ENCODE measurements at regions not wholly inside any gene's neighbourhood (a gene's known extent, or its start where the extent isn't known, plus 50 kb on each side); places are given as distances from the start of the nearest gene placed in this dataset.
"Not testable (repeated sequence)": the region's sequence is repeated elsewhere in the genome, so short reads cannot be mapped to it uniquely, and the experiment has no call there.

- WGBS, 2 experiments (ENCODE audit: insufficient coverage in 2 of 2), result 75 to 83% methylated on average over 8 to 13 of the region's 15 CpGs
- H3K4me3 ChIP-seq (ENCODE audit: extremely low read depth, insufficient read depth, low read length, poor library complexity, severe bottlenecking), result no peak overlapping the region
- no peaks in the 10 kb centered on the region for H3K36me3 ChIP-seq (ENCODE audit: control insufficient read depth, insufficient read depth, low read length)
- H3K9me3 ChIP-seq (ENCODE audit: control insufficient read depth, low read length), result no peaks in the 10 kb centered on the region
- H3K4me1 ChIP-seq (ENCODE audit: control insufficient read depth, insufficient read depth, low read length, poor library complexity, severe bottlenecking), result peaks cover 2% of the 10 kb centered on the region
- H3K27ac ChIP-seq (ENCODE audit: low read depth, low read length, severe bottlenecking), result no peak overlapping the region
Measured at GRCh38 chr15:59812250-59812870, 123.2 kb upstream of the BNIP2 start.

- WGBS, 2 experiments (ENCODE audit: insufficient coverage in 2 of 2), result 63 to 65% methylated on average over 12 to 17 of the region's 19 CpGs
- H3K4me1 ChIP-seq (ENCODE audit: control insufficient read depth, insufficient read depth, low read length, poor library complexity, severe bottlenecking); H3K4me3 ChIP-seq (ENCODE audit: extremely low read depth, insufficient read depth, low read length, poor library complexity, severe bottlenecking); H3K9me3 ChIP-seq (ENCODE audit: control insufficient read depth, low read length); H3K36me3 ChIP-seq (ENCODE audit: control insufficient read depth, insufficient read depth, low read length); H3K27ac ChIP-seq (ENCODE audit: low read depth, low read length, severe bottlenecking): not testable (repeated sequence)
Measured at GRCh38 chr15:59803293-59803966, 114.3 kb upstream of the BNIP2 start.

GRCh38 chr15:59801649-59802048 lies 112.5 kb upstream of the BNIP2 start:
- 67 to 100% methylated on average over 1 of the region's 1 CpG for WGBS, 2 experiments (ENCODE audit: insufficient coverage in 2 of 2)
- Histone ChIP-seq H3K4me3 (ENCODE audit: extremely low read depth, insufficient read depth, low read length, poor library complexity, severe bottlenecking) (no peak overlapping the region), H3K27ac (ENCODE audit: low read depth, low read length, severe bottlenecking) (no peak overlapping the region), H3K9me3 (ENCODE audit: control insufficient read depth, low read length) (no peaks in the 10 kb centered on the region), H3K4me1 (ENCODE audit: control insufficient read depth, insufficient read depth, low read length, poor library complexity, severe bottlenecking) (no peaks in the 10 kb centered on the region), H3K36me3 (ENCODE audit: control insufficient read depth, insufficient read depth, low read length) (no peaks in the 10 kb centered on the region)

GRCh38 chr15:59798605-59798917 lies 109.4 kb upstream of the BNIP2 start:
- Histone ChIP-seq H3K4me1 (ENCODE audit: control insufficient read depth, insufficient read depth, low read length, poor library complexity, severe bottlenecking) (no peaks in the 10 kb centered on the region), H3K27ac (ENCODE audit: low read depth, low read length, severe bottlenecking) (no peak overlapping the region), H3K4me3 (ENCODE audit: extremely low read depth, insufficient read depth, low read length, poor library complexity, severe bottlenecking) (no peak overlapping the region), H3K36me3 (ENCODE audit: control insufficient read depth, insufficient read depth, low read length) (no peaks in the 10 kb centered on the region), H3K9me3 (ENCODE audit: control insufficient read depth, low read length) (no peaks in the 10 kb centered on the region)
- WGBS, 2 experiments (ENCODE audit: insufficient coverage in 2 of 2), result 50 to 58% methylated on average over 3 to 4 of the region's 5 CpGs

- Histone ChIP-seq H3K27ac (ENCODE audit: low read depth, low read length, severe bottlenecking) (no peak overlapping the region), H3K4me1 (ENCODE audit: control insufficient read depth, insufficient read depth, low read length, poor library complexity, severe bottlenecking) (no peaks in the 10 kb centered on the region), H3K4me3 (ENCODE audit: extremely low read depth, insufficient read depth, low read length, poor library complexity, severe bottlenecking) (no peak overlapping the region), H3K9me3 (ENCODE audit: control insufficient read depth, low read length) (no peaks in the 10 kb centered on the region), H3K36me3 (ENCODE audit: control insufficient read depth, insufficient read depth, low read length) (no peaks in the 10 kb centered on the region)
- 100% methylated on average over 1 of the region's 3 CpGs; no CpG with 5 or more reads in 1 of the 2 experiments for WGBS, 2 experiments (ENCODE audit: insufficient coverage in 2 of 2)
Measured at GRCh38 chr15:59797756-59798604, 108.9 kb upstream of the BNIP2 start.

- Histone ChIP-seq H3K36me3 (ENCODE audit: control insufficient read depth, insufficient read depth, low read length) (no peaks in the 10 kb centered on the region), H3K9me3 (ENCODE audit: control insufficient read depth, low read length) (no peaks in the 10 kb centered on the region), H3K4me1 (ENCODE audit: control insufficient read depth, insufficient read depth, low read length, poor library complexity, severe bottlenecking) (no peaks in the 10 kb centered on the region), H3K27ac (ENCODE audit: low read depth, low read length, severe bottlenecking) (no peak overlapping the region), H3K4me3 (ENCODE audit: extremely low read depth, insufficient read depth, low read length, poor library complexity, severe bottlenecking) (no peak overlapping the region)
- 76 to 78% methylated on average over 5 to 6 of the region's 7 CpGs for WGBS, 2 experiments (ENCODE audit: insufficient coverage in 2 of 2)
Measured at GRCh38 chr15:59794229-59794886, 105.2 kb upstream of the BNIP2 start.

- WGBS, 2 experiments (ENCODE audit: insufficient coverage in 2 of 2), result 88 to 91% methylated on average over 12 to 13 of the region's 13 CpGs
- no peak overlapping the region for H3K4me3 ChIP-seq (ENCODE audit: extremely low read depth, insufficient read depth, low read length, poor library complexity, severe bottlenecking)
- H3K9me3 ChIP-seq (ENCODE audit: control insufficient read depth, low read length), result no peaks in the 10 kb centered on the region
- H3K4me1 ChIP-seq (ENCODE audit: control insufficient read depth, insufficient read depth, low read length, poor library complexity, severe bottlenecking), result no peaks in the 10 kb centered on the region
- no peak overlapping the region for H3K27ac ChIP-seq (ENCODE audit: low read depth, low read length, severe bottlenecking)
- H3K36me3 ChIP-seq (ENCODE audit: control insufficient read depth, insufficient read depth, low read length), result no peaks in the 10 kb centered on the region
Measured at GRCh38 chr15:59792359-59792758, 103.2 kb upstream of the BNIP2 start.

- Histone ChIP-seq H3K4me3 (ENCODE audit: extremely low read depth, insufficient read depth, low read length, poor library complexity, severe bottlenecking) (no peak overlapping the region), H3K27ac (ENCODE audit: low read depth, low read length, severe bottlenecking) (no peak overlapping the region), H3K36me3 (ENCODE audit: control insufficient read depth, insufficient read depth, low read length) (no peaks in the 10 kb centered on the region), H3K4me1 (ENCODE audit: control insufficient read depth, insufficient read depth, low read length, poor library complexity, severe bottlenecking) (no peaks in the 10 kb centered on the region), H3K9me3 (ENCODE audit: control insufficient read depth, low read length) (no peaks in the 10 kb centered on the region)
- WGBS, 2 experiments (ENCODE audit: insufficient coverage in 2 of 2), result 93% methylated on average over 3 of the region's 3 CpGs; no CpG with 5 or more reads in 1 of the 2 experiments
Measured at GRCh38 chr15:59791755-59792154, 102.6 kb upstream of the BNIP2 start.

- 75 to 92% methylated on average over 4 to 5 of the region's 5 CpGs for WGBS, 2 experiments (ENCODE audit: insufficient coverage in 2 of 2)
- Histone ChIP-seq H3K36me3 (ENCODE audit: control insufficient read depth, insufficient read depth, low read length) (no peaks in the 10 kb centered on the region), H3K9me3 (ENCODE audit: control insufficient read depth, low read length) (no peaks in the 10 kb centered on the region), H3K4me3 (ENCODE audit: extremely low read depth, insufficient read depth, low read length, poor library complexity, severe bottlenecking) (no peak overlapping the region), H3K4me1 (ENCODE audit: control insufficient read depth, insufficient read depth, low read length, poor library complexity, severe bottlenecking) (no peaks in the 10 kb centered on the region), H3K27ac (ENCODE audit: low read depth, low read length, severe bottlenecking) (no peak overlapping the region)
Measured at GRCh38 chr15:59791079-59791478, 102.0 kb upstream of the BNIP2 start.

GRCh38 chr15:59786466-59786865 lies 97.3 kb upstream of the BNIP2 start:
- not testable (repeated sequence) for H3K36me3 ChIP-seq (ENCODE audit: control insufficient read depth, insufficient read depth, low read length); H3K4me1 ChIP-seq (ENCODE audit: control insufficient read depth, insufficient read depth, low read length, poor library complexity, severe bottlenecking); H3K9me3 ChIP-seq (ENCODE audit: control insufficient read depth, low read length); H3K27ac ChIP-seq (ENCODE audit: low read depth, low read length, severe bottlenecking); H3K4me3 ChIP-seq (ENCODE audit: extremely low read depth, insufficient read depth, low read length, poor library complexity, severe bottlenecking)
- 92 to 93% methylated on average over 3 of the region's 3 CpGs for WGBS, 2 experiments (ENCODE audit: insufficient coverage in 2 of 2)
